Fibroblast of skin of left biceps (primary cell): ENCODE measurements at regions not wholly inside any gene's neighbourhood (a gene's known extent, or its start where the extent isn't known, plus 50 kb on each side); places are given as distances from the start of the nearest gene placed in this dataset.

Source experiments
- DNase-seq, 2 experiments: peaks; one replicate each; pipeline ENCODE4 v3.0.0-alpha.2; 2013; ENCODE audit warnings: low read depth in 2 of 2

DNA sequence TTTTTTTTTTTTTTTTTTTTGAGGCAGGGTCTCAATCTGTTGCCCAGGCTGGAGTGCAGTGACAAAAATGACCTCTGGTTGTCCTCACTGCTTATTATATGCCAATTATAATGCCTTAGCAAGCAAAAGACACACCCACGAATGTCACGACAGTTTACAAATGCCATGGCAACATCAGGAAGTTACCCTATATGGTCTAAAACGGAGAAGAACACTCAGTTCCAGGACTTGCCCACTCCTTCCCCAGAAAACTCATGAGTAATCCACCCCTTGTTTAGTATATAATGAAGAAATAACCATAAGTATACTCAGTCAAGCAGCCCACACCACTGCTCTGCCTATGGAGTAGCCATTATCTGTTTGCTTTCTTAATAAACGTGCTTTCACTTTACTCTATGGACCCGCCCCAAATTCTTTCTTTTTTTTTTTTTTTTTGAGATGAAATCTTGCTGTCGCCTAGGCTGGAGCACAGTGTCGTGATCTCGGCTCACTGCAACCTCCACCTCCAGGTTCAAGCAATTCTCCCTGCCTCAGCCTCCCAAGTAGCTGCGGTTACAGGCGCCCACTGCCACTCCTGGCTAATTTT is 106.2 kb downstream of the SMIM20 start:
- DNase-seq, result no peak

DNA sequence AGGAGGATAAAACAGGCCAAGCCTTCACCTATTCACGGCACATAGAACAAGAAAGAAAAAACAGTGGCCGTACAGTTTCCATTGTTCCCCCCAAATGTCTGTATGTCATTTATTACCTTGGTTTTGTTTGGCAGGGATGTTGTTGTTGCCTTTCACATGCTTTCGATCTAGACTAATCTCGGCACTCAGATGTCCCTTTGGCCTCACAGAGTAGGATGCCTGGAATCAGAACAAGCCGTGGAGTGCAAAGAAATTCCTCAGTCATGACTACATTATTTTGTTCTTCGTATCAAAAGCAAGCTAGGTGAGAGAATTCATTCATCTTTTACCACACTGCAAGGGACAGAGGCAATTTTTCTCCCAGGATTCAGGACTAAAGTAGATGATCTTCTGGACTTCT is 106.9 kb downstream of the SMIM20 start:
- no peak for DNase-seq

DNA sequence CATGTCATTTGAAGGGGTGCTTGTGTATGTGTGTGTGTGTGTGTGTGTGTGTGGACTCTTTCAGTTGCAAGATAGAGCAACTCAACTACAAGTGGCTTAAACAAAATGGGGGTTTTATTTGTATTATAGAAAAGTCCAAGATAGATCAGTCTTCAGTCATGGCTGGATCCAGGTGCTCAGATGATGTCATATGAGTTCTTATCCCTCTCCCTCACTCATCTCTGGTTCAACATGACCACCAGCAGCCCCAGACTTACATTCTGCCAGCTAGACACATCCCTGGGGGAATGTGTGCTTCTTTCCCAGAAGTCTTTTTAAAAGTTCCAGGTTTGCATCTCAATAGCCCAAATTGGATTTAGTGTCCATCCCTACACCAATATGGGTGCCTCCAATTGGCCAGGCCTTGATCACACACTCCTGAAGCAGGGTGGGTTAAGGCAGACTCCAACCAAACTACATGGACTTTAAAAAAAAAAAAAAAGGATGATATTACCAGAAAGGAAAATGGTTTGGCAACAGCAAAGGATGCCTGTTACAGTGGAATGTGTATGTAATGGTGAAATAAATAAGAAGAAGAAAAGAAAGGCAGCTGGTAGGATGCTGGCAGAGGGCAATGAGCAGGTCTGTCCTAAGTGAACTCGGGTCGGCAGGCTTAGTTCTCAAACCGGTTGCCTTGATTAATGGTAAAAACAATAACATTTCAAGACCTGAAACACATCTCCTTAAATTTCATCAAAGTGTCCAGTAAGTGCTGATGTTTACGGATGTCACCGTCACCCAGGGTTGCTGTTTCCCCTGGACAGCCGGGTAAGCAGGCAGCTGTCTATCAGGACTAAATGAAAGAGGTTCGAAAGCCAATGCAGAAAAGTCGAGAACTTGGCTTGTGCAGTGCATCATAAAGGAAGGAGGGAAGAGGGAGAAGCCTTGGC is 107.7 kb downstream of the SMIM20 start:
- no peak for DNase-seq

DNA sequence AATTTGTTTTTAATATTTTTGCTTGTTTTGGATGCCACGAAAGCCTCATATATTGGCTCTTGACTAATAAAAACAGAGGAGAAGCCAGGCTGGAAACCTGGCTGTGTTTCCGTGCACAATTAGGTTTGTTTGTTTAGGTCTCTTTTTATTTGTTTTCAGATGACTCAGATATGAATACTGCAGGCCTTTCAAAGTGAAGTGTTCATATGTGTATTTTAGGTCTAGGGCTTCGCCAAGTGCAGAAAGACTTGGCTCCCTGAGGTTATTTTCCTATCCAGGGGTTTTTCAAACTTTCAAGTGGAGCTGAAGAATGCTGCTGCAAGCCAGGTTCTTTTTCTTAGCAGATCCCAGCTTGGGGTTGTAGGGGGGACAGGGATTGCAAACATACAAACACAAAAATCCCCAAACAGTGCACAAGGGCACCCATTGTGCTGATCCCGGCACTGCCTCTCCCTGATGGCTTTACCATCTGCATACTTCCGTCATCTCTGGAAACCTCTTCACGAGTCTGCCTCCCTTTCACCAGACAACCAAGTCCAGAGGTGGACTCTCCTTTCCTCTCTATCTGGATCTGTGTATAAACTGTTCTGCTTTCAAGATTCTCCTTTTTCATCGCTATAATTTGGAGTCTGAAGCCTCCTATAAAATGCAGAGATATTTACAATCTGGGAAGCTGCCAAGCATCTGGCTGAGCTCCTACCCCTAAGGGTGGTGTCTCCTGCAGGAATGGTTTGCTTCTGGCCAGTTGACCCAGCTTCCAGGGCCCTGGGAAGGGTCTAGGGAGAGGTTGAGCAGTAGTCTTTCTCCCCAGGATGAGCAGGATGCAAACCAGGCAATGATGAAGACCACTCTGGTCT is 108.6 kb downstream of the SMIM20 start:
- no peak for DNase-seq

DNA sequence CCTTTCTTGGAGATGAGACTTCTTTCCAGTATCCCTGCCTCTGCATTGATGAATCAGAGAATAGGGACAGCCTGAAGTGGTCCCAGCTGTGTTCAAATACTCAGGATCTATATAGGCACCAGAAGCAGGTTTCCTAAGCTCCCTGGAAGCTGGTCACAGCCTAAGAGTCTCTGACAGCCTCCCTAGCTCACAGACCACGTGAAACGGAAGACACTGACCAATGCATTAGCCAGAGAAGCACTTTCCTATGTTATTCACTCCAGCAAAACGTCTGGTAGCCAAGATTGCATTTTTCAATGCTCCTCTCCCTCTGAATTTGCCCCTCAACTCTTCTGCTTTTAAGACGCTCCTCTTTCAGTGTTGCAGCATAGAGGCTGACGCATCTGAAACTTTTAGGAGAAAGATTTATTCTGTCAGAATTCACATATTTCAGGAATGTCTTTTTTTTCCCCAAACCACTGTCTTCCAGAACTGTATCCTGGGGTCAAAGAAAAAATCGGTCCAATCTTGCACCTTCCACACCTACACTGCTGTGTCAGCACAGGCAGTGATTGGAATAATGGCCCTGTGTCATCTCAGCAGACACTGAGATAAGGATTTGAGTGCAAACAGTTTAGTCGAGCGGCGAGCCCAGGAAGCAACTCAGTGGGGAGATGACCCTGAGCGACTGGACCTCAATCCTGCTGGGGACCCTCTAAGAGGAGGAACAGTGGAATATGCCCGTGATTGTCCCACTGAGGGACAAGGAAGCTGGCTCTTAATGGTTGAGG is 109.4 kb downstream of the SMIM20 start:
- DNase-seq, result no peak

DNA sequence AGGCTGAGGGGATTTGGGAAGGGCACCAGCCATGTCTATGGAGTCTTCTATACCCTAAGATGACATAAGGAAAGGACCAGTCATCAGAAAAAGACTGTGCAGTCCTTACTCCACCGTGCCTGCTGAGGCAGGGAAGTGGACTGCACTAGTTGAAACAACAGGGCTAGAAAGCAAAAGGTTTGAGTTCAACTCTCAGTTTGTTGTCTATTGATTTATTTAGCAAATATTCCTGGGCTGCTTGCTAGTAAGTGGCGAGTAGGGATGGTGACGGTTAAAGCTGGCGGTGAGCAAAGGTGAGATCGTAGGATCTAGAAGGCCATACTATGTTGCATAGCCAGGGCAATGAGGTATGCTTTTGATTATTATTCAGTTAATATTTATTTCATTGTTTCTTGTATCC is 110.1 kb downstream of the SMIM20 start:
- no peak for DNase-seq

DNA sequence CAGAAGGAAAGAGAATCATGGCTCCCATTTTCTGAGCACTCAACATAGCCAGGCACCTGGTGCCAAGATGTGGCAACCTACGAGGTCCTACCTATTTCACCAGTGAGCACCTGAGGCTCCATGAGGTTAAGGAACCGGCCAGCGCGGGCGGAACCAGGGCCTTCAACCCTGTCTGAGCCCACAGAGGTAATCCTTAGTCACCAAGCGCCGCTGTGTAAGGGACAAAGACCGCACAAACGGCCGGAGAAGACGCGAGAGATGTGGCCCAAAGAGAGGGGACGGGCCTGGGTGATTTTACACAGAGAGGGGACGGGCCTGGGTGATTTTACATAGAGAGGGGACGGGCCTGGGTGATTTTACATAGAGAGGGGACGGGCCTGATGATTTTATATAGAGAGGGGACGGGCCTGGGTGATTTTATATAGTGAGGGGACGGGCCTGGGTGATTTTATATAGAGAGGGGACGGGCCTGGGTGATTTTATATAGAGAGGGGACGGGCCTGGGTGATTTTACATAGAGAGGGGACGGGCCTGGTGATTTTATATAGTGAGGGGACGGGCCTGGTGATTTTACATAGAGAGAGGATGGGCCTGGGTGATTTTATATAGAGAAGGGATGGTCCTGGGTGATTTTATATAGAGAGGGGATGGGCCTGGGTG is 114.2 kb downstream of the SMIM20 start:
- DNase-seq, result no peak

DNA sequence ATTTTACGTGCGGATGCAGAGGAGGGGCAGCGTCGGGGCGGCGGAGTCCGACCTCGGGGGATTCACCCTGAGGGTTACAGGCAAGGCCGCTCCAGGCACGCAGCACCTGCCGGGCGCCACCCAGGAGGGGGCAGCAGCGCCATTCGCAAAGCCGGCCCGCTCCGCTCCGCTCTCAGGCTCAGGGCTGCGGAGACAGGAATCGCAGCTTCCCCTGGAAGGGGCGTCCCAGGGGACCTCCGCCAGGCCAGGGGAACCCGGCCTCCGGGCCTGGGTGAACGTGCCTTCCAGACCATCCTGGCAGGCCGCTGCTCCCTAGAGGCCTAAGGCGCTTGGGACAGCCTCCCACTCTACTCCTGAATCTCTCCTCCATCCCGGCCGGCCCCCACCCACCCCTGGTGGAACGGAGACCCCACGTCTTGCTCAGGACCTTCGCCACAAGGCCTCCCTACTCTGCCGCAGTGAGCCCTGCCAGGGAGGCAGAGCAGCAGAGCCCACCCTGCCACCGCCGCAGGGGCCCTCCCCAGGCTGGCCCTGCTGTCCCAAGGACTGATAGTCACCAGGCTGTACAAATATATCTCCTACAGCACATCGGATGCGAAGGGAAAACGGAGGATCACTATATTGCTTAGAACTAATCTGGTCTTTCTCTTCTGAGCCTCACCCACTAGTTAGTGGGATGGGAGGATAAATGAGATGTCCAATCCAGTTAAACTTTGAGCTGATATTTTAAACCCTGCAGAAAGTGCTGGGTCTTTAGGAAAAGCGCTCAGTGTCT is 115.0 kb downstream of the SMIM20 start:
- DNase-seq, result peak in 1 of 2 experiments; percentile 27

DNA sequence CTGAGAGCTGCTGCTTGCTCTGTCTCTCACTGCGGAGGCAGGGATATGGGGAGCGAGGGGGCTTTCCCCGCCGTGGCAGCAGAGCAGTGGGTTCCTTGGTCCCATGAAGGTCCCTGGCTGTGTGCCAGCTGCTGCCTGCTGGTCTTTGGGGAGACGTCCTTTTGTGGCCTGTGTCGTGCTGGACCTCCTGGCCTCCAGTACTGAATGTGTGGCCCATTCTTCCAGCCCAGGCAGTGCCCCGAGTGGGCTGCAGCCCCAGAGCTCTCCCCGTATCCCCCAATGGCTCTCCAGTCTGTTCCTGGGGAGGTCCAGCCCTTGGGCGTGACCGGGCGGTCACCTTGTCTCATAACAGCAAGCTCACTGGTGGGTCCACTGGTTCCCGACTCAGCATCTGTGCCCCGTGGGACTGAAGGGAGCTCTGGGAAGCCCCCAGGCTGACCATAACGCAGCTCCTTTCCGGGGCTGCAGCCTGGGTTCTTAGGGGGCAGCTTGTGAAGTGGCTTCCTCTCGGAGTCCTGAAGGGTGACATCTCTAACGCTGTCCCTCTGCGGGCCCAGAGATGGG is 115.6 kb downstream of the SMIM20 start:
- DNase-seq, result no peak

DNA sequence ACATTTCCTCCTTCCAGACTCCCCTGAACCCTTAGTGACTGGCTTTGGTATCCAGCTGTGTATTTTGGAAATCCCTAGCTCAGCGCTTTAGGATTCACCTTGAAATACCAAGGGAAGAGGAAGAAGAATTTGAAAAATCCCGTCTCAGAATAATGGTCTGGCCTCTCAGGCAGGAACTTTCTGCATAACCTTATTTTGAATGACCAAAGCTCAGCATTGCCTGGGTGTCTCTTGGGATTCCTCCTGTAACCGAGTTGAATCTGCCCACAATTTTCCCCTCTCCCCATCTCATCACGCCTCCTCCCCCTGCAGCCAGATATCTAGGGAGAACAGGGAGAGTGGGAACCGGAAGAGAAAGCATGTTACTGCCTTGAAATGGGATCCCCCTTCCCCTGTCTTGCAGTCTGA is 116.2 kb downstream of the SMIM20 start:
- DNase-seq, result no peak

DNA sequence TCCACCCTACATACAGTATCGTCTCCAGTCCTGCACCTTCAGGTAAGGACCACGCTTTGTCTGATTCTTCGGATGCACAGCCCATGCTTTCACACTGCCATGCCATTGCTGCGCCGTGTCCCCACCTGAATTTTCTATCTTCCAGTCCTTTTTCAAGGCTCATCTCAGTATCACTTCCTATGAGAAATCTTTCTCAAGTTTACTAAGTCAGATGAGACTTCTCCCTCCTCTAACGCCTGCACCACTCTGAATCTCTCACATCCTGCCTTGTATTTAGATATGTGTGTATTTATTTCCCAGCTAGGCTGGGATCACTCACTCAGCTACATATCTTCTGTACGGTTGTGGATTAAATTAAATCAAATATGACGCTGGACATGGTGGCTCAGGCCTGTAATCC is 116.8 kb downstream of the SMIM20 start:
- no peak for DNase-seq

DNA sequence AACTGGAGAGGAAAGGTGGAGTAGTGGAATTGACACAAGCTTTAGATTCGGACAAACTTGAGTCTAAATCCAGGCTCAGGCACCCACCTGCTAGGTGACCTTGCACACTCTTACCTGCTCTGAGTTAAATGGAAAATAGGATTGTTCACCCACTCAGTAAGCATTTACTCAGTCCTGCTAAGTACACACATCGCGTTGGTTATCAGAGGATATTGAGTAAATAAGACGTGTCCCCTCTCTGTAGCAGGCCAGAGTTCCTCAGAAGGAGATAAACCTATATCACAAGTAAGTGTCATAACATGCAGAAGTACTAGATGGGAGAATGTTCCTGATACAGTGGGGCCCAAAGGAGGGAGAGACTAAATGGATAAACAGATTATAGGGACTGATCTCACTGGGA is 117.7 kb downstream of the SMIM20 start:
- no peak for DNase-seq

DNA sequence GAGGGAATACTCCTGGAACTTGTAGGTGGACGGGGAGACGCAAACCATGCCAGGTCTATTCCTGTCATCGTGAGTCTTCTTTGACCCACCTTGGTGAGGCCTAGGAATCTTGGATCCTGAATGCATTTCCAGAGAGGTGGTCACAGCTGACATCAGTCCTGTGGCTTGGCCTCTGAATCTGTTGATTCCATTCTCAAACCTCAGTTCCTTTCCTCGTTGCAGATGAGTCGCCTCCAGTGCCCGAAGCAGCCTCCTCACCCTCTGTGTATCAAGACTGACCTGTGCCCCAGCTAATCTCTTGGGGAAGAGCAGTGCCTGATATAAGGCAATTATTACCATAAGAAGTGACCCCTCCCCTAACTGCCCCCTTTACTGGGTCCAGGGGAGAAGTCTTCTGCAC is 118.1 kb downstream of the SMIM20 start:
- no peak for DNase-seq

DNA sequence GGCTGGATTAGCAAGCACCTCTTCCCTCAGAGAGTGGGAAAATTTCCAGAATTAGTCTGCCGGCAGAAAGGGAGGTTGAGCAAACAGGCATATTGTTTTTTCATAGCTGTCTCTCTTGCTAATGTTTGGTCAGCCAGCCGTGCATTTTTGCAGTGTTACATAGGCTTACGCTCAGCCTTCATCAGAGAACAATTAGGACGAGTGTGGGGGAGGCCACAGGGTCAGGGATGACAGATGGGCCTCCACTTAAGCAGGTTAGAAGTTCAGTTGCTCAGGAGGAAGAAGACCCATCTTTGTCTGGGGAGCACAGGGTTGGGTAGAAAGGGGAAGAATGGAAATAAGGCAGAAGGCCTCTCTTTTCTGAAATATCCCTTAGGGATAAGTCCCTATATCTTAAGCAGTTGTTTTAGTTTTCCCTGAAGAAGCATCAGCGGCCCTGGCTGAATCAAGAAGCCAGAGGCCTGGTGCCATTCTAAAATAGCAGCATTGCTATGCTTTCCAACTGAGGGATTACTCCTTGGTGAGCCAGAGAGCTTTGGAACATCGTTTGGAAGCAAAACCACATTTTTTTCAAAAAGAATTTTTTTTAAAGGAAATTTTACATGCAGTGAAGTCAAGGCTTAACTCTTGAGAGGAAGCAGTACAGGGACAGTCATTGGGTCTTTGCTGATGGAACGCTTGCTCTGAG is 118.8 kb downstream of the SMIM20 start:
- peak; percentile 69 for DNase-seq

DNA sequence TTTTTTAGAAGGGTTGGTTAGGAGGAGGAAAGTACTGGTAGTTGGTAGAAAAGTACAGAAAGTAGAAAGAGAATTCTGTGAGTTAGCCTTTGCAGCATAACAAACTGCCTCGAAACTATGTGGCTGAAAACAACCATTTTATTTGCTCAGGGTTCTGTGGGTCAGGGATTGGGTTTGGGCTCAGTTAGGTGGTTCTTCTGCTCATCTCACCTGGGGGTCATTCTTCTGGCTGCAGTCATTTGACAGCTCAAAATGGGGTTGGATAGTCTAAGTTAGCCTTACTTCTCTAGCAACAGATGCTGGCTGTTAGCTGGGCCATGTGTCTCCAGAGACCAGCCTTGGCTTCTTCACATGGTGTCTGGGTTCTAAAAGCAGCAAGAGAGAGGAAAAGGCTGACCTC is 119.4 kb downstream of the SMIM20 start:
- no peak for DNase-seq

DNA sequence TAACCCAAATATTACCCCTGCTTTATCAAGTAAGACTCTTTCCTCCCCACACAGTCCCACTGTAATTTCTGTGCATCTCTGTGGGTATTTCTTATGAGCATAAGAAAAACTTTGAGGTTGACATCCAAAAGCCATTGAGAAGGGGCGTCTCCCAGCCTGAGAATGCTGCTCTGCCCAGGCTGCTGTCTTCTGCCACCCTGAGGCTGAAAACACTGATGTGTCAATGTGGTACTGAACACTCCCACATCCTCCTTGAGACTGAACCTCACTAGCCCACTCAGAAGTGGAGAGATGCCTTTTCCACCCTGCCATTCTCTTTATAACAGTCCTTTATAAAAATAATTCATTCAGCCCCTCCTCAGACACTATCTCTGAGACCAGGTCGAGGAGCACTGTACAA is 120.8 kb downstream of the SMIM20 start:
- DNase-seq, result no peak

DNA sequence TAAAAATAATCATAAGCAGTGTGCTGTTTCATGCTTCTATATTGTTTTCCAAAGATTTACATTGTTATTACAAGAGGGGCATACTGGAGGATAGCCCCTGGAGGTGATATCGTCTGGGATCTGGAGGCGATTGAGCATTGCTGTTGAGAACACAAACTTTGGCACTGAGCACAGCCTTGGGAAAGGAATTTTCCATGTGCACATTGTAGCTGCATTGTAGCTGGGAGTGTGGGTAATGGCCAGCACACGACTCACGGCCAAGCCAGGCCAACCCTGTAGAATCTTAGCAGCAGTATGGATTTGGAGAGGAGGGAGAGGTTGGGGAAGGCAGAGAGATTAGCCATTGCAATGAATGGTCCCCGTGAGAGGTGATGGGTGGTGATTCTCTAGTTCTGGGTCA is 121.9 kb downstream of the SMIM20 start:
- no peak for DNase-seq

DNA sequence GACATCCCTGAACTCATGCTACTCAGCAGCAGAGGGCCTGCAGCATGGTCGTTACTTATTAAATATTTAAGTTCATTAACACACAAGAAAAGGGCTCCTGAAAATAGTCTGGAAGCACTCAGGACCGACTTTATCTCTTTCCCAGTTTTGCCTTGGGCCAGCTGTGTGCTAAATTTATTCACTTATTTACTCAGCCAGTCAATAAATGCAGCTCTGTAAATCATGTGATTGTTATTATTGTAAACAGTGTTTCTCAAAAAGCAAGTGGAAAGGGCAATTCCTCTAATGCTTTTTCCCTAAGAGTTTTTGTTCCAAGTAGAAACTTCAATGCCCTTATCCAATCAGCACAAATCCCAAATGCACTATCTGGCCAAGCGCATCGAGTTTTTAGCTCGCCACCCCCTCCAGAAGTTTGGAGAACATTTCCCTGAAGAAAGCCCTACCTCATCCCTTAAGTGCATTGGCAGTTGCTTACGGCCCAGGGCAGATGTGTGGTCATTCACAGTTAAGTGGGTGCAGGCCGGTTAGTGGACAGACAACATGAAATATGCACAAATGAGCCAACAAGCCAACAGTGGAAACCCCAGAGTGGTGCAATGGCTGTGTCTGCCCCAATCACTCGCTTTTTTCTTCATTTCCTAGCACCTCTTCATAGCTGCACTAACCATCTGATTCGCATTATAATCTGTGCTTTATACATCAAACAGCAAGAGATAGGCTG is 125.8 kb downstream of the SMIM20 start:
- no peak for DNase-seq

DNA sequence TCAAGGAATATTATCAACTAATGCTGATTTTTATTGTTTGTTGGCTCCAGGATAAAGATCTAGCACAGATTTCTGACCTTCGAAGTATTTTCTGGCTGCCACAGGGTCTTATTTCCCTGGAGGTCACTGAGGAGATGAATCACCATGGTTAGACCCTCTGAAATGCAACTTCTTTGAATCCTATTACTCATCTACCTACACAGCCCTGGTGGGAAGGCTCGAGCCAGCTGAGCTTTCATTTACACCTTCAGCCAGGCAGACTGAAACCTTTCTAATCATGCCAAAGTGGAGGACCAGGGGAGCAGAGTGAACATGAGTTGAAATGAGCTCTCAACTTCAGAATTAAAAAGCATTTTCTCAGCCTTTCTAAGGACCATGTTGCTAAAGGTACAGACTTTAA is 130.5 kb downstream of the SMIM20 start:
- no peak for DNase-seq
